ENCODE measurements at regions not wholly inside any gene's neighbourhood (a gene's known extent, or its start where the extent isn't known, plus 50 kb on each side); places are given as distances from the start of the nearest gene placed in this dataset.

- DNase-seq: no peak
Observed at GRCh38 chr22:22098457-22099193, 116.0 kb upstream of the TOP3B start.

GRCh38 chr22:22097727-22098228, 115.2 kb upstream of the TOP3B start:
- no peak for DNase-seq

- DNase-seq: no peak
Observed at GRCh38 chr22:22094921-22095320, 112.3 kb upstream of the TOP3B start.

GRCh38 chr22:22094514-22094913, 111.9 kb upstream of the TOP3B start:
- no peak for DNase-seq

- DNase-seq: no peak
Observed at GRCh38 chr22:22093743-22094142, 111.2 kb upstream of the TOP3B start.

GRCh38 chr22:22092974-22093373, 110.4 kb upstream of the TOP3B start:
- no peak for DNase-seq

GRCh38 chr22:22092101-22092500, 109.5 kb upstream of the TOP3B start:
- DNase-seq: no peak

GRCh38 chr22:22091400-22091878, 108.9 kb upstream of the TOP3B start:
- no peak for DNase-seq

- DNase-seq: no peak
Observed at GRCh38 chr22:22090650-22091399, 108.2 kb upstream of the TOP3B start.

- no peak for DNase-seq
Observed at GRCh38 chr22:22089459-22090308, 107.1 kb upstream of the TOP3B start.

GRCh38 chr22:22088658-22089458, 106.3 kb upstream of the TOP3B start:
- no peak for DNase-seq

GRCh38 chr22:22087854-22088657, 105.5 kb upstream of the TOP3B start:
- DNase-seq: no peak

- no peak for DNase-seq
Observed at GRCh38 chr22:22086501-22087158, 104.0 kb upstream of the TOP3B start.

GRCh38 chr22:22085702-22086500, 103.3 kb upstream of the TOP3B start:
- DNase-seq: no peak

GRCh38 chr22:22084089-22084711, 101.6 kb upstream of the TOP3B start:
- DNase-seq: no peak

- no peak for DNase-seq
Observed at GRCh38 chr22:22082960-22083359, 100.4 kb upstream of the TOP3B start.

- DNase-seq: no peak
Observed at GRCh38 chr22:22082229-22082835, 99.7 kb upstream of the TOP3B start.

Measured in amygdala (tissue), 56 donors.